Psoas muscle (tissue), 7 donors: ENCODE measurements at regions not wholly inside any gene's neighbourhood (a gene's known extent, or its start where the extent isn't known, plus 50 kb on each side); places are given as distances from the start of the nearest gene placed in this dataset.

Source experiments
- ATAC-seq, 4 donors: fragments of 200-7000 bp; cut with Tn5 transposase; one replicate each; pipeline ENCODE4 v1.9.1; 2020; ENCODE audit warnings: moderate library complexity in 3 of 4, mild to moderate bottlenecking in 2 of 4
- DNase-seq, 2 donors: peaks; one replicate each; pipeline ENCODE4 v3.0.0-alpha.2; 2020
- H3K27ac ChIP-seq: fragments of 200-600 bp; one replicate; pipeline ENCODE4 v1.8.0; 2022
- H3K27me3 ChIP-seq, 3 donors: fragments of 200-600 bp in 1 of 3; one replicate each; pipeline versions ENCODE4 v1.6.1 to v1.8.0; 2013 to 2022; ENCODE audit warnings: low read length in 2 of 3, mild to moderate bottlenecking in 2 of 3, moderate library complexity in 1 of 3; ENCODE audit not compliant: insufficient read depth in 3 of 3
- H3K36me3 ChIP-seq, 2 donors: fragments of 200-600 bp in 1 of 2; one replicate each; pipeline versions ENCODE4 v1.6.1 to v1.8.0; 2013 to 2022; ENCODE audit warnings: low read depth in 1 of 2, mild to moderate bottlenecking in 1 of 2, moderate library complexity in 1 of 2; ENCODE audit not compliant: insufficient read depth in 1 of 2
- H3K4me1 ChIP-seq: fragments of 200-600 bp; one replicate; pipeline ENCODE4 v1.8.0; 2022
- H3K4me3 ChIP-seq: fragments of 200-600 bp; one replicate; pipeline ENCODE4 v1.8.0; 2022; ENCODE audit warnings: mild to moderate bottlenecking
- H3K9me3 ChIP-seq: fragments of 200-600 bp; one replicate; pipeline ENCODE4 v1.8.0; 2022
- CTCF ChIP-seq: fragments of 200-600 bp; IDR thresholded peaks from one replicate; pipeline ENCODE4 v1.8.0; 2022; ENCODE audit warnings: antibody characterized with exemption
- WGBS, 3 donors: extraction: QIAGEN DNeasy Blood & Tissue Kit; methylation state at CpG; one replicate each; pipeline versions ENCODE4 v1.1.6 to v1.1.7; 2013; 5-methylcytosine and 5-hydroxymethylcytosine counted together
- intact Hi-C, 2 donors: fragments of 100-400 bp; cut with DNase I; formaldehyde crosslinking; loops; one replicate each; pipeline versions ENCODE4 v1.11.0 to v1.14.2; 2022
- donor health status: healthy with polysubstance abuse.
- donor health status: DM: no; HTN: no; CAD: no; lungs with moderate emphysema.
- donor health status: Bipolar disorder and iron deficiency.
- donor health status: healthy.
- donor health status: DM: yes; HTN: yes; CAD: no.
- donor health status: DM: no; HTN: no; CAD: no.
- donor health status: DM: yes; HTN: yes; CAD: no.

GRCh38 chr17:33862772-33863602 is 392.1 kb upstream of the CCL2 start:
- H3K4me1 ChIP-seq: no peaks in the 10 kb centered on the region
- ATAC-seq (no peak), DNase-seq (no peak)
- 57 to 77% (median 61%) methylated on average over 4 of the region's 4 CpGs for WGBS, 3 donors
- H3K9me3 ChIP-seq: no peaks in the 10 kb centered on the region
- intact Hi-C loops: no loop called here
- TF ChIP-seq CTCF: no peak
- H3K36me3 ChIP-seq: no peaks in the 10 kb centered on the region
- no peak overlapping the region for H3K27ac ChIP-seq
- no peak overlapping the region for H3K4me3 ChIP-seq
- H3K27me3 ChIP-seq: peaks cover 0 to 3% (median 0%) of the 10 kb centered on the region in 3 donors

- 68 to 88% (median 73%) methylated on average over 3 of the region's 3 CpGs for WGBS, 3 donors
- peaks cover 0 to 3% (median 0%) of the 10 kb centered on the region in 3 donors for H3K27me3 ChIP-seq
- ATAC-seq: no peak
Observed at GRCh38 chr17:33864758-33865229, 390.3 kb upstream of the CCL2 start.

GRCh38 chr17:33868899-33869298 is 386.2 kb upstream of the CCL2 start:
- 93 to 95% (median 95%) methylated on average over 3 of the region's 3 CpGs for WGBS, 3 donors

More at GRCh38 chr17:33864758-33865229, 390.3 kb upstream of the CCL2 start:
- Histone ChIP-seq H3K4me3 (no peak overlapping the region), H3K27ac (no peak overlapping the region), H3K9me3 (no peaks in the 10 kb centered on the region), H3K36me3 (no peaks in the 10 kb centered on the region), H3K4me1 (no peaks in the 10 kb centered on the region)
- TF ChIP-seq CTCF: no peak
- intact Hi-C loops: no loop called here
- DNase-seq: no peak

GRCh38 chr17:33870936-33871335 is 384.1 kb upstream of the CCL2 start:
- H3K4me1 ChIP-seq: no peaks in the 10 kb centered on the region
- H3K36me3 ChIP-seq: no peaks in the 10 kb centered on the region
- ATAC-seq (no peak), DNase-seq (no peak)
- no peaks in the 10 kb centered on the region for H3K9me3 ChIP-seq
- H3K27ac ChIP-seq: no peak overlapping the region
- H3K4me3 ChIP-seq: no peak overlapping the region
- TF ChIP-seq CTCF: no peak
- WGBS, 3 donors: 70 to 75% (median 74%) methylated on average over 3 of the region's 3 CpGs
- H3K27me3 ChIP-seq: peaks cover 0 to 4% (median 0%) of the 10 kb centered on the region in 3 donors
- intact Hi-C loops: no loop called here

More at GRCh38 chr17:33868899-33869298, 386.2 kb upstream of the CCL2 start:
- no peaks in the 10 kb centered on the region for H3K4me1 ChIP-seq
- ATAC-seq (no peak), DNase-seq (no peak)
- H3K9me3 ChIP-seq: no peaks in the 10 kb centered on the region
- TF ChIP-seq CTCF: no peak
- no peak overlapping the region for H3K4me3 ChIP-seq
- H3K27ac ChIP-seq: no peak overlapping the region
- no peaks in the 10 kb centered on the region for H3K36me3 ChIP-seq
- intact Hi-C loops: no loop called here
- peaks cover 0 to 4% (median 3%) of the 10 kb centered on the region in 3 donors for H3K27me3 ChIP-seq
